ENCODE measurements at regions not wholly inside any gene's neighbourhood (a gene's known extent, or its start where the extent isn't known, plus 50 kb on each side); places are given as distances from the start of the nearest gene placed in this dataset.
"Not testable (repeated sequence)": the region's sequence is repeated elsewhere in the genome, so short reads cannot be mapped to it uniquely, and the experiment has no call there.

DNA sequence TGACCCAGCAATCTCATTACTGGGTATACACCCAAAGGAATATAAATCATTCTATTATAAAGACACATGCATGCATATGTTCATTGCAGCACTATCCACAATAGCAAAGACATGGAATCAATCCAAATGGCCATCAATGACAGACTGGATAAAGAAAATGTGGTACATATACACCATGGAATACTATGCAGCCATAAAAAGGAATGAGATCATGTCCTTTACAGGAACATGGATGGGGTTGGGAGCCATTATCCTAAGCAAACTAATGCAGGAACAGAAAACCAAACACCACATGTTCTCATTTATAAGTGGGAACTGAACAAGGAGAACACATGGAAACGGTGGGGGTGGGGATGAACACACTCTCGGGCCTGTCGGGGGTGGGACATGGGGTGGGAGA is 129.2 kb upstream of the STK26 start:
- not testable (repeated sequence) for H3K36me3 ChIP-seq (ENCODE audit: control insufficient read depth in 3 of 3, insufficient read depth in 2 of 3, low read depth in 1 of 3, low read length in 3 of 3); H3K9me3 ChIP-seq (ENCODE audit: control insufficient read depth in 2 of 2, insufficient read depth in 1 of 2, low read depth in 1 of 2, low read length in 1 of 2); H3K27ac ChIP-seq (ENCODE audit: low read depth in 1 of 3, low read length in 2 of 3); FAIRE-seq; DNase-seq; H3K4me1 ChIP-seq (ENCODE audit: control insufficient read depth in 3 of 3, insufficient read depth in 2 of 3, low read depth in 1 of 3, low read length in 2 of 3); H3K4me3 ChIP-seq (ENCODE audit: low read depth in 1 of 3, low read length in 3 of 3); H3K27me3 ChIP-seq (ENCODE audit: control insufficient read depth in 3 of 3, insufficient read depth in 3 of 3, low read length in 3 of 3)
- 81 to 94% (median 88%) methylated on average over 2 to 3 of the region's 3 CpGs for WGBS, 3 donors

DNA sequence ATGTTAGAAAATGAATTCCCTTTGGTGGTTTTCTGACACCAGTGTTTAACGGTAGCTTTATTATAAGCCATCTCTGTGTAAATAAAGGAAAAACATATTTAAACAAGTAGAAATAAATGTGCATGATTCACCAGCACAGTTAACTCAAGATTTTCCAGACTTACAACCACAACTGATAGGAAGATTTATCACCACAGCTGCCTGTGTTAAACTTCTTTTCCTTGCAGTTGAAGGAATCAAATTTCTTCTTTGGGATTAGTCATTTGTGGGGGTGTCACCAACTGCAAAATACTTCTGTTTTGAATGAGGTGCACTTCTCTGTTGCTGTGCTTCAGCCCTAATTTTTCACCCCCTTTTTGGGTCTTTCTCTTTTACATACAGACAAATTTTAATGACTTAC is 128.1 kb upstream of the STK26 start:
- 18 to 53% (median 27%) methylated on average over 1 of the region's 1 CpG for WGBS, 3 donors
- H3K4me1 ChIP-seq (ENCODE audit: control insufficient read depth in 3 of 3, insufficient read depth in 2 of 3, low read depth in 1 of 3, low read length in 2 of 3): no peaks in the 10 kb centered on the region
- H3K27me3 ChIP-seq (ENCODE audit: control insufficient read depth in 3 of 3, insufficient read depth in 3 of 3, low read length in 3 of 3): peaks cover 0 to 3% (median 0%) of the 10 kb centered on the region in 3 donors
- no peaks in the 10 kb centered on the region for H3K36me3 ChIP-seq (ENCODE audit: control insufficient read depth in 3 of 3, insufficient read depth in 2 of 3, low read depth in 1 of 3, low read length in 3 of 3)
- FAIRE-seq (no peak), DNase-seq (no peak)
- H3K9me3 ChIP-seq (ENCODE audit: control insufficient read depth in 2 of 2, insufficient read depth in 1 of 2, low read depth in 1 of 2, low read length in 1 of 2): no peaks in the 10 kb centered on the region
- H3K4me3 ChIP-seq (ENCODE audit: low read depth in 1 of 3, low read length in 3 of 3): no peak overlapping the region
- no peak overlapping the region for H3K27ac ChIP-seq (ENCODE audit: low read depth in 1 of 3, low read length in 2 of 3)

GRCh38 chrX:131895807-131896206 is 127.3 kb upstream of the STK26 start:
- H3K36me3 ChIP-seq (ENCODE audit: control insufficient read depth in 3 of 3, insufficient read depth in 2 of 3, low read depth in 1 of 3, low read length in 3 of 3): no peaks in the 10 kb centered on the region

DNA sequence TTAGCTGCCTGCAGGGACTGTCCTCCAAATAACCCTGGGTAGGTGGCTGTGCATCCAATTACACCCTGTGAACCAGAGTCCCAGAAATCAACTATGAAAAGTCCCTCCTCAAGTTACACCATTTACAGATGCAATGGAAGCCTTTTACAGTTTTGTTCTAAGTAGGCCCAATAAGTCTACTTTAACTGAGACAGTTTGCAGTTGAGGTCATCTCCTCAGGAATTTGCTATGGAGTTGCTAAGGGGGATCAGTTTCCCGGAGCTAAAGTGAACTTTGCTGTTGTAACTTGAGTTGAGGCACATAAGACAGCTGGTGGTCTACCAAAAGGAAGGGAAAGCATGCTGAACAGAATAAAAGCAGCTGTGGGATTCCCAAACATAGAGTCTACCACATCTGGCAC is 121.6 kb upstream of the STK26 start:
- 30 to 57% (median 50%) methylated on average over 1 of the region's 1 CpG for WGBS, 3 donors
- DNase-seq: no peak
- no peak for FAIRE-seq
- Histone ChIP-seq H3K9me3 (ENCODE audit: control insufficient read depth in 2 of 2, insufficient read depth in 1 of 2, low read depth in 1 of 2, low read length in 1 of 2) (no peaks in the 10 kb centered on the region), H3K27me3 (ENCODE audit: control insufficient read depth in 3 of 3, insufficient read depth in 3 of 3, low read length in 3 of 3) (peaks cover 0 to 3% (median 0%) of the 10 kb centered on the region in 3 donors), H3K4me1 (ENCODE audit: control insufficient read depth in 3 of 3, insufficient read depth in 2 of 3, low read depth in 1 of 3, low read length in 2 of 3) (no peaks in the 10 kb centered on the region), H3K36me3 (ENCODE audit: control insufficient read depth in 3 of 3, insufficient read depth in 2 of 3, low read depth in 1 of 3, low read length in 3 of 3) (no peaks in the 10 kb centered on the region), H3K27ac (ENCODE audit: low read depth in 1 of 3, low read length in 2 of 3) (no peak overlapping the region), H3K4me3 (ENCODE audit: low read depth in 1 of 3, low read length in 3 of 3) (no peak overlapping the region)

More at GRCh38 chrX:131895807-131896206, 127.3 kb upstream of the STK26 start:
- Histone ChIP-seq H3K4me1 (ENCODE audit: control insufficient read depth in 3 of 3, insufficient read depth in 2 of 3, low read depth in 1 of 3, low read length in 2 of 3) (no peaks in the 10 kb centered on the region), H3K4me3 (ENCODE audit: low read depth in 1 of 3, low read length in 3 of 3) (no peak overlapping the region), H3K27me3 (ENCODE audit: control insufficient read depth in 3 of 3, insufficient read depth in 3 of 3, low read length in 3 of 3) (peaks cover 0 to 3% (median 0%) of the 10 kb centered on the region in 3 donors), H3K27ac (ENCODE audit: low read depth in 1 of 3, low read length in 2 of 3) (no peak overlapping the region), H3K9me3 (ENCODE audit: control insufficient read depth in 2 of 2, insufficient read depth in 1 of 2, low read depth in 1 of 2, low read length in 1 of 2) (no peaks in the 10 kb centered on the region)
- no peak for DNase-seq
- 52 to 56% (median 53%) methylated on average over 3 of the region's 3 CpGs for WGBS, 3 donors
- no peak for FAIRE-seq

DNA sequence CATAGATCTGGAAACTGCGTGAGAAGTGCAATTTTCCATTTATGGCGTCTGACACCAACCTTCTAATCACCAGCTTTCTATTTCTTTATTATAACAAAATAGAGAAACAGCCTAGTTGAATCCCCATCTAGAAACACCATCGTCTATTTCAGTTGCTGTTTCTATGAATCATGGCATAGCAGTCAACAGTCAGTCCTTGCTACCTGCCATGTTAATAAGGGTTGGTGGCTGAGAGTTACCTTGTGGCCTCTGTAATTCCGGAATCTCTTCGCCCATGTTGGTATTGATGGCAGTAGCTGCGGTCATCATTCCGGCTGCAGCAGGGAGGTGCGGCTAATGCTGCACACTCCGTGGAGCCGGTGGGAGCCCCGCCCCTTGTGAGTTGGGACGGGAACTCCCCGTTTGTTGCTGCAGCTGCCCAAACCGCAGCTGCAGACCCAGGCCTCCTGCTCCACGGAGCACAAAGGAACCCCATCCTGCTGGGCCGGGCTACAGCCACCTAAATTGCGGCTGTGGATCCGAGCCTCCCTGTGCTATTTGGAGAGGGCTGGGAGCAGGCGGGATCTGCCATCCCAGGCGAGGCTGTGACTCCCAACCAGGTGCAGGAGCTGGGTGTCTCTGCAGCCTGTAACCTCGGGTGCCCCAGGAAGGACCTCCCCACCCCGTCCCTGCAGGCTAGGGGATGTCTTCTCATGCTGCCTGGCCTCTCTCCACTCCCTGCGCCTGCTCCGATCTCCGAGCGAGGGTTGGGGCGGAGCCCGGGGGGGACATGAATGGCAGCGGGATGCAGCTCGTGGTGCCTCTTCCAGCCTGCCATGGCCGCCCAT is 115.4 kb upstream of the STK26 start:
- Histone ChIP-seq H3K36me3 (ENCODE audit: control insufficient read depth in 3 of 3, insufficient read depth in 2 of 3, low read depth in 1 of 3, low read length in 3 of 3) (no peaks in the 10 kb centered on the region), H3K4me3 (ENCODE audit: low read depth in 1 of 3, low read length in 3 of 3) (no peak overlapping the region), H3K27ac (ENCODE audit: low read depth in 1 of 3, low read length in 2 of 3) (no peak overlapping the region), H3K27me3 (ENCODE audit: control insufficient read depth in 3 of 3, insufficient read depth in 3 of 3, low read length in 3 of 3) (no peaks in the 10 kb centered on the region), H3K4me1 (ENCODE audit: control insufficient read depth in 3 of 3, insufficient read depth in 2 of 3, low read depth in 1 of 3, low read length in 2 of 3) (no peaks in the 10 kb centered on the region), H3K9me3 (ENCODE audit: control insufficient read depth in 2 of 2, insufficient read depth in 1 of 2, low read depth in 1 of 2, low read length in 1 of 2) (no peaks in the 10 kb centered on the region)
- WGBS, 3 donors: 75 to 89% (median 78%) methylated on average over 24 to 31 of the region's 31 CpGs
- DNase-seq (no peak), FAIRE-seq (no peak)

GRCh38 chrX:131910586-131910985 is 112.5 kb upstream of the STK26 start:
- WGBS, 3 donors: 30 to 64% (median 45%) methylated on average over 1 of the region's 1 CpG

GRCh38 chrX:131915488-131915887 is 107.6 kb upstream of the STK26 start:
- no peak for FAIRE-seq
- 63 to 77% (median 66%) methylated on average over 3 of the region's 3 CpGs for WGBS, 3 donors

More at GRCh38 chrX:131910586-131910985, 112.5 kb upstream of the STK26 start:
- no peak overlapping the region for H3K27ac ChIP-seq (ENCODE audit: low read depth in 1 of 3, low read length in 2 of 3)
- no peaks in the 10 kb centered on the region for H3K27me3 ChIP-seq (ENCODE audit: control insufficient read depth in 3 of 3, insufficient read depth in 3 of 3, low read length in 3 of 3)
- FAIRE-seq (no peak), DNase-seq (no peak)
- H3K4me1 ChIP-seq (ENCODE audit: control insufficient read depth in 3 of 3, insufficient read depth in 2 of 3, low read depth in 1 of 3, low read length in 2 of 3): no peaks in the 10 kb centered on the region
- H3K4me3 ChIP-seq (ENCODE audit: low read depth in 1 of 3, low read length in 3 of 3): no peak overlapping the region
- H3K9me3 ChIP-seq (ENCODE audit: control insufficient read depth in 2 of 2, insufficient read depth in 1 of 2, low read depth in 1 of 2, low read length in 1 of 2): no peaks in the 10 kb centered on the region
- H3K36me3 ChIP-seq (ENCODE audit: control insufficient read depth in 3 of 3, insufficient read depth in 2 of 3, low read depth in 1 of 3, low read length in 3 of 3): no peaks in the 10 kb centered on the region

DNA sequence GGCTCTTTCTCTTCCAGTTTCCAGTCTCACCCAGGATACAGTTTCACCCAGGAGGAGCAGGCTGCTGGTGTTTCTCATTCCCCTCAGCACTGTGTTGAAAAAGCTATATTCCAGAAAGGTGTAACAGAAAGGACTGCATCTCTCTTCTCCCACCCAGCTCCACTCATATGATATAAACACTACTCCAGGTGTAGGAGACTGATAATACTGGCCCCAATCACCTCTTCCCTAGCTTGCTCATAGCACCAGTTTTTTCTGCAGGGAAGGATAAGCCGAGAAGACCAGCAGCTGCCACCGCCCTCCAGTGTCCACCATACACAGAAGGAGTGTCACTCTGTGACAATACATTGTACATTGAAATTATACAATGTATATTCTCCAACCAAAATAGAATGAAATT is 105.5 kb upstream of the STK26 start:
- Histone ChIP-seq H3K27ac (ENCODE audit: low read depth in 1 of 3, low read length in 2 of 3) (no peak overlapping the region), H3K4me3 (ENCODE audit: low read depth in 1 of 3, low read length in 3 of 3) (no peak overlapping the region), H3K36me3 (ENCODE audit: control insufficient read depth in 3 of 3, insufficient read depth in 2 of 3, low read depth in 1 of 3, low read length in 3 of 3) (no peaks in the 10 kb centered on the region), H3K4me1 (ENCODE audit: control insufficient read depth in 3 of 3, insufficient read depth in 2 of 3, low read depth in 1 of 3, low read length in 2 of 3) (no peaks in the 10 kb centered on the region), H3K9me3 (ENCODE audit: control insufficient read depth in 2 of 2, insufficient read depth in 1 of 2, low read depth in 1 of 2, low read length in 1 of 2) (no peaks in the 10 kb centered on the region), H3K27me3 (ENCODE audit: control insufficient read depth in 3 of 3, insufficient read depth in 3 of 3, low read length in 3 of 3) (no peaks in the 10 kb centered on the region)
- DNase-seq (no peak), FAIRE-seq (no peak)
- 68 to 87% (median 72%) methylated on average over 2 of the region's 2 CpGs for WGBS, 3 donors

More at GRCh38 chrX:131915488-131915887, 107.6 kb upstream of the STK26 start:
- no peaks in the 10 kb centered on the region for H3K9me3 ChIP-seq (ENCODE audit: control insufficient read depth in 2 of 2, insufficient read depth in 1 of 2, low read depth in 1 of 2, low read length in 1 of 2)
- H3K27ac ChIP-seq (ENCODE audit: low read depth in 1 of 3, low read length in 2 of 3): no peak overlapping the region
- H3K4me3 ChIP-seq (ENCODE audit: low read depth in 1 of 3, low read length in 3 of 3): no peak overlapping the region
- no peak for DNase-seq
- no peaks in the 10 kb centered on the region for H3K36me3 ChIP-seq (ENCODE audit: control insufficient read depth in 3 of 3, insufficient read depth in 2 of 3, low read depth in 1 of 3, low read length in 3 of 3)
- H3K27me3 ChIP-seq (ENCODE audit: control insufficient read depth in 3 of 3, insufficient read depth in 3 of 3, low read length in 3 of 3): no peaks in the 10 kb centered on the region
- no peaks in the 10 kb centered on the region for H3K4me1 ChIP-seq (ENCODE audit: control insufficient read depth in 3 of 3, insufficient read depth in 2 of 3, low read depth in 1 of 3, low read length in 2 of 3)

DNA sequence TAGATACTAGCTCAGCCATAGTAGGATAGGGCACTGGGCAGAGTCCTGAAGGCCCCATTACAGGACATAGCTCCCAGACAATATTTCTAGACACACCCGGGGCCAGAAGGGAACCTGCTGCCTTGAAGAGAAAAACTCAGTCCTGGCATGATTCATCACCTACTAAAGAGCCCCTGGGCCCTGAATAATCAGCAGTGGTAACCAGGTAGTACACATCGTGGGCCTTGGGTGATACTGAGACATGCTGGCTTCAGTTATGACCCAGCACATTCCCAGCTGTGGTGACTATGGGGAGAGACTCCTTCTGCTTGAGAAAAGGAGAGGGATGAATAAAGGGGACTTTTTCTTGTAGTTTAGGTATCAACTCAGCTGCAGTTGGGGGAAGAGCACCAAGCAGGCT is 104.3 kb upstream of the STK26 start:
- H3K36me3 ChIP-seq (ENCODE audit: control insufficient read depth in 3 of 3, insufficient read depth in 2 of 3, low read depth in 1 of 3, low read length in 3 of 3): no peaks in the 10 kb centered on the region
- H3K9me3 ChIP-seq (ENCODE audit: control insufficient read depth in 2 of 2, insufficient read depth in 1 of 2, low read depth in 1 of 2, low read length in 1 of 2): no peaks in the 10 kb centered on the region
- FAIRE-seq (no peak), DNase-seq (no peak)
- WGBS, 3 donors: 55 to 79% (median 69%) methylated on average over 2 of the region's 2 CpGs
- H3K27ac ChIP-seq (ENCODE audit: low read depth in 1 of 3, low read length in 2 of 3): no peak overlapping the region
- H3K27me3 ChIP-seq (ENCODE audit: control insufficient read depth in 3 of 3, insufficient read depth in 3 of 3, low read length in 3 of 3): no peaks in the 10 kb centered on the region
- H3K4me1 ChIP-seq (ENCODE audit: control insufficient read depth in 3 of 3, insufficient read depth in 2 of 3, low read depth in 1 of 3, low read length in 2 of 3): no peaks in the 10 kb centered on the region
- no peak overlapping the region for H3K4me3 ChIP-seq (ENCODE audit: low read depth in 1 of 3, low read length in 3 of 3)
